Mammary epithelial cell (primary cell): ENCODE measurements at regions not wholly inside any gene's neighbourhood (a gene's known extent, or its start where the extent isn't known, plus 50 kb on each side); places are given as distances from the start of the nearest gene placed in this dataset.

Experiments used
- CTCF ChIP-seq, 2 donors: IDR thresholded peaks in 1 of 2; conservative IDR thresholded peaks in 1 of 2; 2 replicates each; pipeline ENCODE4 v1.5.1; 2011 to 2012; ENCODE audit warnings: inconsistent platforms in 2 of 2, low read length in 2 of 2, mild to moderate bottlenecking in 2 of 2, control low read depth in 1 of 2, low read depth in 1 of 2; ENCODE audit not compliant: insufficient read depth in 1 of 2; ENCODE audit errors: extremely low read depth in 1 of 2
- EZH2 ChIP-seq: IDR thresholded peaks from 2 replicates; pipeline ENCODE4 v1.6.1; 2012; ENCODE audit warnings: low read length, inconsistent platforms, borderline replicate concordance

- no peak for TF ChIP-seq CTCF (conservative IDR thresholded peaks at IDR 0.05 in 1 of 2, IDR thresholded peaks at IDR 0.05 in 1 of 2; ENCODE audit: extremely low read depth in 1 of 2, insufficient read depth in 1 of 2, low read depth in 1 of 2, low read length in 2 of 2)
- TF ChIP-seq EZH2: no peak
Observed at GRCh38 chr11:44380820-44381219, 70.9 kb upstream of the ALX4 start.
